Activated naive CD8-positive, alpha-beta T cell treated with anti-CD3 and anti-CD28 coated beads for 36 hours (primary cell): ENCODE measurements at regions not wholly inside any gene's neighbourhood (a gene's known extent, or its start where the extent isn't known, plus 50 kb on each side); places are given as distances from the start of the nearest gene placed in this dataset.

Experiments
- DNase-seq: peaks from one replicate; pipeline ENCODE4 v3.0.0; 2021
- H3K27ac Mint-ChIP-seq: one replicate; pipeline ENCODE4 v1.8.0; 2022; ENCODE audit warnings: mild to moderate bottlenecking, moderate library complexity, mixed read lengths
- H3K27me3 Mint-ChIP-seq: one replicate; pipeline ENCODE4 v1.8.0; 2022; ENCODE audit warnings: mild to moderate bottlenecking, mixed read lengths
- H3K36me3 Mint-ChIP-seq: one replicate; pipeline ENCODE4 v1.8.0; 2021; ENCODE audit warnings: mild to moderate bottlenecking, mixed read lengths
- H3K4me1 Mint-ChIP-seq: one replicate; pipeline ENCODE4 v1.8.0; 2021; ENCODE audit warnings: mixed read lengths
- H3K4me3 Mint-ChIP-seq: one replicate; pipeline ENCODE4 v1.8.0; 2022; ENCODE audit warnings: mild to moderate bottlenecking, moderate library complexity, mixed read lengths
- H3K9me3 Mint-ChIP-seq: one replicate; pipeline ENCODE4 v1.8.0; 2022; ENCODE audit warnings: mixed read lengths

- peaks cover 11% of the 10 kb centered on the region for H3K9me3 Mint-ChIP-seq
- no peak overlapping the region for H3K4me3 Mint-ChIP-seq
- H3K27me3 Mint-ChIP-seq, result no peaks in the 10 kb centered on the region
- no peak overlapping the region for H3K27ac Mint-ChIP-seq
- no peak for DNase-seq
- no peaks in the 10 kb centered on the region for H3K36me3 Mint-ChIP-seq
- no peaks in the 10 kb centered on the region for H3K4me1 Mint-ChIP-seq
Measured at GRCh38 chr3:82287562-82287961, 526.1 kb upstream of the GBE1 start.

GRCh38 chr3:82281205-82281604, 519.8 kb upstream of the GBE1 start:
- peaks cover 2% of the 10 kb centered on the region for H3K9me3 Mint-ChIP-seq
- H3K36me3 Mint-ChIP-seq, result no peaks in the 10 kb centered on the region
- no peak for DNase-seq
- H3K4me1 Mint-ChIP-seq, result no peaks in the 10 kb centered on the region
- H3K4me3 Mint-ChIP-seq, result no peak overlapping the region
- H3K27ac Mint-ChIP-seq, result no peak overlapping the region
- H3K27me3 Mint-ChIP-seq, result no peaks in the 10 kb centered on the region

DNA sequence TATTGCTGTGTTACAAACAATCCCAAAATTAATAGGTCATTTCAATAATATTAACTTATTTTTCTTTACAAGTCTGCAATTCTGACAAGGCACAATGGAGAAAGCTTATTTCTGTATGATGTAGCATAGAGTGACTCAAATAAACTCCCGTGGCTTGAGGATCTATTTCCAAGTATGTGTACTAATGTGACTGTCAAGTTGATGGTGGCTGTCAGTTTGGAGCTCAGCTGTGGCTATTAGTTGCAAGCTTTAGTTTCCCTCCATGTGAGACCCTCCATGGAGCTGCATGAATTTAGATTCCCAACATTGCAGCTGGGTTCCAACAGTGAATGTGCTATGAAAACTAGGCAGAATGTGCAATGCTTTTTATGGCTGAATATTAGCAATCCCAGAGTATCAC, 515.5 kb upstream of the GBE1 start:
- no peak overlapping the region for H3K4me3 Mint-ChIP-seq
- H3K9me3 Mint-ChIP-seq, result peaks cover 9% of the 10 kb centered on the region
- H3K27me3 Mint-ChIP-seq, result no peaks in the 10 kb centered on the region
- no peak for DNase-seq
- no peaks in the 10 kb centered on the region for H3K4me1 Mint-ChIP-seq
- no peaks in the 10 kb centered on the region for H3K36me3 Mint-ChIP-seq
- H3K27ac Mint-ChIP-seq, result no peak overlapping the region

DNA sequence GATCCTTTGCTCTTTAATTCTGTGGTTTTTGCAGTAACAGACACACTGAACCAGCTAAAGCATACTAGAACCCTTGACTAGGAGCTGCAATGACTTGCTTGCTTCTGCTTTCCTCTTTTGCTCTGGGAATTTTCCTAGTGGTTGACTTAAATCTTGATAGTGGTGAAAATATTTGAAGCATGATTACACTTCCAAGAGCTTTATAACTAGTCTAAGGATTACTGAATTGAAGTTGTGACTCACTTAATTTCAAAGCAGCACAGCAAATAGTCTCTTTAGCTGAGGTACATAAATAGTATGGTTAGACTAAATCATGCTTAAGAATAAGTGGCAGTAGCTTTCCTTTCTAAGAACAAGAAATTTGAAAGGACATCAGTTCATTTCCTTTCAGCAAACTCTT, 513.5 kb upstream of the GBE1 start:
- no peak overlapping the region for H3K4me3 Mint-ChIP-seq
- H3K4me1 Mint-ChIP-seq, result no peaks in the 10 kb centered on the region
- H3K27ac Mint-ChIP-seq, result no peak overlapping the region
- H3K36me3 Mint-ChIP-seq, result no peaks in the 10 kb centered on the region
- no peak for DNase-seq
- peaks cover 25% of the 10 kb centered on the region for H3K9me3 Mint-ChIP-seq
- no peaks in the 10 kb centered on the region for H3K27me3 Mint-ChIP-seq

- no peak overlapping the region for H3K27ac Mint-ChIP-seq
- H3K4me1 Mint-ChIP-seq, result no peaks in the 10 kb centered on the region
- H3K4me3 Mint-ChIP-seq, result no peak overlapping the region
Measured at GRCh38 chr3:82265747-82266146, 504.3 kb upstream of the GBE1 start.

GRCh38 chr3:82262193-82262592, 500.7 kb upstream of the GBE1 start:
- Mint-ChIP-seq H3K9me3 (no peaks in the 10 kb centered on the region), H3K36me3 (no peaks in the 10 kb centered on the region), H3K27me3 (no peaks in the 10 kb centered on the region), H3K4me1 (no peaks in the 10 kb centered on the region), H3K27ac (no peak overlapping the region), H3K4me3 (no peak overlapping the region)
- no peak for DNase-seq

More at GRCh38 chr3:82265747-82266146, 504.3 kb upstream of the GBE1 start:
- Mint-ChIP-seq H3K36me3 (no peaks in the 10 kb centered on the region), H3K27me3 (no peaks in the 10 kb centered on the region), H3K9me3 (peaks cover 15% of the 10 kb centered on the region)
- no peak for DNase-seq

DNA sequence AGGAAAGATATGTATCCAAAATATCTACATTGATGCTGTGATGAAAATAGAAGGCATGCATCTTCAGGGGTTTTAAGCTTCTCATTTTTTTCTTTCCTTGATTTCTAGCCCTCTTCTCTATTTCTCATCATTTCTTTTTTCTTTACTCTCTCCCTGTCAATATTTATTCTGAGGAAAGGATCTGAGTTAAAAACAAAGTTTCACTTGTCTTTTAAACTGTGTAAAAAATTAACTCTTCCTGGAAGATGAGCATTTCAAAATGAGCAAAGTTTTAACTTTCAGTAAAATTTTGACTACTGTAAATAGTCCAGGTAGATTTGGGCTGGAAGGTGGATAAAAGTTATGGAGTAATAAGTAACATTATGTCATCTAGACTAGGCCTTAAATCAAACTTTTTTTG, 500.2 kb upstream of the GBE1 start:
- H3K4me3 Mint-ChIP-seq, result no peak overlapping the region
- H3K27me3 Mint-ChIP-seq, result no peaks in the 10 kb centered on the region
- no peaks in the 10 kb centered on the region for H3K36me3 Mint-ChIP-seq
- H3K27ac Mint-ChIP-seq, result no peak overlapping the region
- no peak for DNase-seq
- H3K9me3 Mint-ChIP-seq, result no peaks in the 10 kb centered on the region
- no peaks in the 10 kb centered on the region for H3K4me1 Mint-ChIP-seq

DNA sequence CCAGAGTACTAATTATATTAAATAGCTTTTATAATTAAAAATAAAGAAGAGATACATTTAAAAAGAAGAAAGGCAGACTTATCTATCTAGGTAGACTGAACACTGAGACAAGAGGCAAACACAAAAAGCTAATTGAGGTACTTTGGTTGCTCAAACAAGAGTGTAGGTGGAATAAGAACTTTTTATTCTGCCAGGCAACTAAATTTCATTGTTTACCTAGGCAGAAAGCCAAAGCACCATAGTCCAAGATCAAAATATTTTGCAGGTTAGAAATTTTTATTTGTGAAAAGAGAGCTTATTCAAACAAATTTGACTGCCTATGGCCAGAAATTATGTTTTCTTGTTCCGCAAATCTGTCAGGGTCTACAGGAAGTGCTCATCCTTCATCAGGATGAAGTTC, 499.6 kb upstream of the GBE1 start:
- Mint-ChIP-seq H3K4me3 (no peak overlapping the region), H3K27ac (no peak overlapping the region), H3K36me3 (no peaks in the 10 kb centered on the region), H3K27me3 (no peaks in the 10 kb centered on the region), H3K4me1 (no peaks in the 10 kb centered on the region), H3K9me3 (no peaks in the 10 kb centered on the region)
- no peak for DNase-seq

- no peak for DNase-seq
- Mint-ChIP-seq H3K27ac (no peak overlapping the region), H3K9me3 (no peaks in the 10 kb centered on the region), H3K4me1 (no peaks in the 10 kb centered on the region), H3K36me3 (no peaks in the 10 kb centered on the region), H3K4me3 (no peak overlapping the region), H3K27me3 (no peaks in the 10 kb centered on the region)
Measured at GRCh38 chr3:82259994-82260393, 498.5 kb upstream of the GBE1 start.

- no peak for DNase-seq
- H3K4me1 Mint-ChIP-seq, result no peaks in the 10 kb centered on the region
- no peak overlapping the region for H3K4me3 Mint-ChIP-seq
- no peaks in the 10 kb centered on the region for H3K36me3 Mint-ChIP-seq
- no peaks in the 10 kb centered on the region for H3K27me3 Mint-ChIP-seq
- no peak overlapping the region for H3K27ac Mint-ChIP-seq
- H3K9me3 Mint-ChIP-seq, result no peaks in the 10 kb centered on the region
Measured at GRCh38 chr3:82240322-82240721, 478.9 kb upstream of the GBE1 start.

DNA sequence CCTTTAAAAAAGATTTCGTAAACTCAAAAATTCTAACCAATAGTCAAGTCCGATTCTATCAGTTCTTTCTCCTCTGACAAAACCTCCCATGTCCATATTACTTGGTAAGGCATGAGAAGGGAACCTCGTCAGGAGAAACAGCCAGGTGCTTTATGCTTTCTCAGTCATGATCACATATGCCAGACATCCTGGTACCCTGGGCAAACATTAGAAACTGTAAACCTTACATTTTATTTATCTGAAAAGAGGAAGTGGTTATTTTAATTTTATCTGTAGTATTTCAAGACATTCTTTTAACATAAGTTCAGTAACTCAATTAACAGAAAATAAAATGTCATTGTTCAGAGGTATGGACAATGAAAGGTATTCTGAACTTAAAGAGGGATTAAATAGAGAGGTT, 474.8 kb upstream of the GBE1 start:
- Mint-ChIP-seq H3K27me3 (no peaks in the 10 kb centered on the region), H3K36me3 (no peaks in the 10 kb centered on the region), H3K4me3 (no peak overlapping the region), H3K4me1 (no peaks in the 10 kb centered on the region), H3K27ac (no peak overlapping the region), H3K9me3 (peaks cover 3% of the 10 kb centered on the region)
- no peak for DNase-seq

DNA sequence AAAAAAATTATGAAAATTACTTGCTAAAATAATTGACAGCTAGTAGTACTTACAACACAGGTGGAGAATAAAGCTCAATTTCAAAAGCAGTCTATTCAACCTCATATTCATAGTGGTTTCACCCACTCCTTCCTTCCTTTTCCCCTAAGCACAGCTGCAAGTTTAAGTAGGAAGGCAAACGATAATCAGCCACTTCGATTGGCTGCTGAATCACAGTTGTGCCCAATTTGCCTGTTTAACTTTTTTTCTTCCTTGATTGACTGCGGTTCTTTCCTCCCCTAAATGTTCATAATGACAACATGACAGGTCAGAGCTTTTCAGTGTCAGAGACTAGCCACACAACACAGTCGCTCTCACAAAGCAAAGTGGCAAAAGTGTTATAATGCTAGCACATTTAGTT, 468.0 kb upstream of the GBE1 start:
- DNase-seq, result peak; percentile 7
- H3K27ac Mint-ChIP-seq, result peak overlapping the region; percentile 86
- peaks cover 17% of the 10 kb centered on the region for H3K4me1 Mint-ChIP-seq
- H3K4me3 Mint-ChIP-seq, result peak overlapping the region; percentile 52
- H3K9me3 Mint-ChIP-seq, result peaks cover 4% of the 10 kb centered on the region
- H3K27me3 Mint-ChIP-seq, result no peaks in the 10 kb centered on the region
- no peaks in the 10 kb centered on the region for H3K36me3 Mint-ChIP-seq

GRCh38 chr3:82224661-82225060, 463.2 kb upstream of the GBE1 start:
- DNase-seq, result no peak
- Mint-ChIP-seq H3K27ac (no peak overlapping the region), H3K4me3 (no peak overlapping the region), H3K27me3 (no peaks in the 10 kb centered on the region), H3K4me1 (peaks cover 12% of the 10 kb centered on the region), H3K9me3 (peaks cover 5% of the 10 kb centered on the region), H3K36me3 (no peaks in the 10 kb centered on the region)

DNA sequence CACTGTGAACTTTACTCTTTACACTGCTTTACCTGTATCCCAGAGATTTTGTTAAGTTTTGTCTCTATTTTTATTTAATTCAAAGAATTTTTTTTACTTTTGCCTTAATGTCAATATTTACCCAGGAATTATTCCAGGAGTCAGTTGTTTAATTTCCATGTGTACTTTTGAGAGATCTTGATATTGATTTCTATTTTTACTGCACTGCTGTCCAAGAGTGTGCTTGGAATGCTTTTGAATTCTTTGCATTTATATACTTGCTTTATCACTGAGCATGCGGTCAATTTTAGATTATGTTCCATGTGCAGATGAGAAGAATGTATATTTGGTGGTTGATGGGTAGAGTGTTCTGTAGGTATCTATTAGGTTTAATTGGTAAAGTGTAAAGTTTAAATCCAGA, 461.0 kb upstream of the GBE1 start:
- Mint-ChIP-seq H3K9me3 (peaks cover 5% of the 10 kb centered on the region), H3K4me1 (no peaks in the 10 kb centered on the region), H3K36me3 (no peaks in the 10 kb centered on the region), H3K4me3 (no peak overlapping the region), H3K27me3 (no peaks in the 10 kb centered on the region), H3K27ac (no peak overlapping the region)
- no peak for DNase-seq

- no peak overlapping the region for H3K4me3 Mint-ChIP-seq
- no peak for DNase-seq
- H3K4me1 Mint-ChIP-seq, result no peaks in the 10 kb centered on the region
- no peaks in the 10 kb centered on the region for H3K27me3 Mint-ChIP-seq
- no peaks in the 10 kb centered on the region for H3K36me3 Mint-ChIP-seq
- no peak overlapping the region for H3K27ac Mint-ChIP-seq
- no peaks in the 10 kb centered on the region for H3K9me3 Mint-ChIP-seq
Measured at GRCh38 chr3:82217571-82217970, 456.1 kb upstream of the GBE1 start.

DNA sequence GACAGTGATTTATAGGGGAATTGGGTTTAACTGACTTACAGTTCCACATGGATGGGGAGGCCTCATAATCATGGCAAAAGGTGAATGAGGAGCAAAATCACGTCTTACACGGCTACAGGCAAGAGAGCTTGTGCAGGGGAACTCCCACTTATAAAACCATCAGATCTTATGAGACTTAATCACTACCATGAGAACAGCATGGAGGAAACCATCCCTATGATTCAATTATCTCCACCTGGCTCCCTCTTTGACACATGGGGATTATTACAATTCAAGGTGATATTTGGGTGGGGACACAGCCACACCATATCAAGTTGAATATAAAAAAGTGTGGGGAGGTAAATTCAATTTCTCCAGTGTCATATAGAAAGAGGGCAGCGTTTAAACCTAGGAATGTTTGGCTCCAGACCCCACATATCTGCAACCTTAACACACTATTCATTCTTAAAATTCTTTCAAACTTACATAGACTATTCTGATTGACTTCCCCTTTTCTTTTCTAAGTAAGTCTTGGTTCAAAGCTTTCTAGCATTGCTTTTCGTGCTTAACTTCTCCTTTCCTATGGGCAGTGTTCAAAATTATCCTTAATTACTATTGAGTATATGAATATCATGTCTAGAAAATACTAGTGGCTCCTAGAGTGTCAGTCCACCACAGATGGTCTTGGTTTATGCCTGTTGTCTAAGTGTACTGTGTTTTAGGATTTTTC, 446.7 kb upstream of the GBE1 start:
- H3K27ac Mint-ChIP-seq, result no peak overlapping the region
- no peaks in the 10 kb centered on the region for H3K27me3 Mint-ChIP-seq
- DNase-seq, result no peak
- no peaks in the 10 kb centered on the region for H3K4me1 Mint-ChIP-seq
- peaks cover 3% of the 10 kb centered on the region for H3K9me3 Mint-ChIP-seq
- no peaks in the 10 kb centered on the region for H3K36me3 Mint-ChIP-seq
- no peak overlapping the region for H3K4me3 Mint-ChIP-seq
